GM21737 (cell line): ENCODE measurements at regions not wholly inside any gene's neighbourhood (a gene's known extent, or its start where the extent isn't known, plus 50 kb on each side); places are given as distances from the start of the nearest gene placed in this dataset.
"Not testable (repeated sequence)": the region's sequence is repeated elsewhere in the genome, so short reads cannot be mapped to it uniquely, and the experiment has no call there.

ENCODE experiments used
- ATAC-seq: cut with Tn5 transposase; IDR thresholded peaks from one replicate; pipeline ENCODE4 v1.9.1; 2021; ENCODE audit warnings: mild to moderate bottlenecking, moderate library complexity; ENCODE audit not compliant: unreplicated experiment

DNA sequence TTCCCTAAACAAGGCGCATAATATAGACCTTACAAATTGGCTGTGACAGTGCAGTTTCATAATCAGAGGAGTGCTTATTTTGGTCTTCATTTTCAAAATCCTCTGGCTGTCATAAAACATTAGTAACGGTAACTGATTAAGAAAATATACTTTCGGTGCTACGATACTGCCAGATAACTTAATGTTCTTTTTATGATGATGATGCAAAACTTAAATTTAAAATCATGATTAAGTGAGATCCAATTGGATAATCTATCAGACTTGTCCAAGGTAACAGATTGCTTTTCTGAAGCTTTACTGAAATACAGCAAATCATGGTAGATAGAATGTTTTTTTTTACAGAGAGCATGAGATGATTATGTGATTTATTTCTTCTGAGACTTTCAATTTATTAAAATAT, 364.2 kb upstream of the CNTN3 start:
- no peak for ATAC-seq

DNA sequence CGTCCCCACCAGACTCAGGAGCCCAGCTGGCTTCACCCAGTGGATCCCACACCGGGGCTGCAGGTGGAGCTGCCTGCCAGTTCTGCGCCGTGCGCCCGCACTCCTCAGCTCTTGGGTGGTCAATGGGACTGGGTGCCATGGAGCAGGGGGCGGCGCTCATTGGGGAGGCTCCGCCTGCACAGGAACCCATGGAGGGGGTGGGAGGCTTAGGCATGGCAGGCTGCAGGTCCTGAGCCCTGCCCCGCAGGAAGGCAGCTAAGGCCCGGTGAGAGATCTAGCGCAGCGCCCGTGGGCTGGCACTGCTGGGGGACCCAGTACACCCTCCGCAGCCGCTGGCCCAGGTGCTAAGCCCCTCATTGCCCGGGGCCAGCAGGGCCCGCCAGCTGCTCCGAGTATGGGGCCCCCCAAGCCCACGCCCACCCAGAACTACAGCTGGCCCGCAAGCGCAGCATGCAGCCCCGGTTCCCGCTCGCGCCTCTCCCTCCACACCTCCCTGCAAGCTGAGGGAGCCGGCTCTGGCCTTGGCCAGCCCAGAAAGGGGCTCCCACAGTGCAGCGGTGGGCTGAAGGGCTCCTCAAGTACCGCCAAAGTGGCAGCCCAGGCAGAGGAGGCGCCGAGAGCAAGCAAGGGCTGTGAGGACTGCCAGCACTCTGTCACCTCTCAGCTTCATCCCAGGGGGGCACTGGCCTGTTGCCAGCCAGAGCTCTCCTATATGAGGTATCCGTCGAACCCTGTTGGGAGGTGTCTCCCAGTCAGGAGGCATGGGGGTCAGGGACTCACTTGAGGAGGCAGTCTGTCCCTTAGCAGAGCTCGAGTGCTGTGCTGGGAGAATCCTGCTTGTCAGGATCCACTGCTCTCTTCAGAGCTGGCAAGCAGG, 370.8 kb upstream of the CNTN3 start:
- not testable (repeated sequence) for ATAC-seq

DNA sequence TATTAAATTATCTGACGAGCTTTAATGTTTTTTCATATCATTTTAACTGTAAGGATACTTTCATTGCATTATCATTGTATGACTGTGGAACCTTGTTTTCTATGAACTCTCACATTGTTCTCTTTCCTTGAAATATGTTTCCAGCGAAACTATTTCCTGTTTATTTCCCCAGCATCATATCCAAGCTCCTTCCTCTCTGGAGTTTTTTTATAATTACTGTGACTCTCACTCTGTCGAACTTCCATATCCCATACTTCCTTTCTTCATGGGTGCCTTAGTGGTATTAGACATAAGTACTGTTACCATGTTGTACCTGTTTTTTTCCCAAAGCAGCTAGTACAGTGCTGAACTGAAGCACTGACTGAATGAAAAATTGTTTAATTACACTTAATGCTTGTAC, 373.6 kb upstream of the CNTN3 start:
- ATAC-seq, result no peak

DNA sequence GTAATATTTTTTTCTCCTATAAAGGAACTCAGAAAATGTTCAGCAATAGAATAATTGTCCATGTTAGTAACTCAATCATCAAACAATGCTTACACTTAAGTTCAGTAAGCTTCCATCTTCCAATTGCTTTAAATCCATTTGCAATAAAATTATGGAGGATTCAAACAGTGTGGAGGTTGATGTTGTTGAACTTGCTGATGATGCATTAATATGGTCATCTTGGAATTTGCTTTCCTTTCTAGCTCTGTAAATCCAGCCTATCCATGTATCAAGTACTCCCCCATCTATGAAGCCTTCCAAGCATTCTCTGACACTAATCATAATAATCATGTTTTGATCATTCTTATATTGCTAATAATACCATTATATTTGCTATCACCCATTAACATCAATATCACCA, 378.4 kb upstream of the CNTN3 start:
- ATAC-seq, result no peak

DNA sequence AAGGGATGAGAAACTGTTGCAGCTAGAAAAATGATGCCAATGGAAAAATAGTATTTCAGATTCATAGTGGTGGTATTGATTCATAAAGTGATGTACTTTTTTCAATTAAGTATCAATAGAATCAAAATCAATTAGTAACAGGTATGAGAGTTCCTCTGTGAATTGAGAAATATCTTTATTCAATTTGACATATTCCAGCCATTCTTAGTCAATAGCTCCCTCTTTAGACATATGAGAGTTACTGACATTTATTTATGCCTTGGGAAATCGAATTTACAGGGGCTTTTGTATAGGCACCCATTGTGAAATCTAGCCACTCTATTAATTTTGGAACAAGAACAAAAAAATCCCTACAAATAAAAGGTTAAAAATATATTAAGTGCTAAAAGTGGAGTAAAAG, 386.9 kb upstream of the CNTN3 start:
- no peak for ATAC-seq

DNA sequence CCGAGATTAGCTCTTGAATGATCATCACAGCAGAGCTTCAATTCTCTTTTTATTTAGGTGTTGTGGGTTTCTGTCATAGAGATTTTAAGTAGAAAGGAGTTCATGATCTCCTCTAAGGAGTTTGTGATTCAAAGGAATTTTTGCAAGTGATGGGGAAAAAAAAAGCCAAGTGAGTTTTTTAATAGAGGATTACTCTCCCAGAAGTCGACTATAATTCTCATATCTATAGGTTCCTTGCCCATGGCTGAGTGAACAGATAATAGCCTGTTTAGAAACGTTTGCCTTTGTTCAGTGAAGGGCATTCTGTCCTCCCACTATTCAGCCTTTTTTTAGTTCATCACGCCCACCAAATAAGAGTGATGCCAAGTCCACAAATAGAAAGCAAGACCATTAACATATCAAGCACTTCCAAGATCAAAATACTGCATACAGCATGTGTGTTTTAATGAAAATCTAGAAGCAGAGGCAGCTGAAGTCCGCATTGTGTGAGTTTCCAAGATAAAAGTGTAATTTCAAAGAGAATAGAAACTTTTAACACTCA, 398.4 kb upstream of the CNTN3 start:
- ATAC-seq, result no peak

DNA sequence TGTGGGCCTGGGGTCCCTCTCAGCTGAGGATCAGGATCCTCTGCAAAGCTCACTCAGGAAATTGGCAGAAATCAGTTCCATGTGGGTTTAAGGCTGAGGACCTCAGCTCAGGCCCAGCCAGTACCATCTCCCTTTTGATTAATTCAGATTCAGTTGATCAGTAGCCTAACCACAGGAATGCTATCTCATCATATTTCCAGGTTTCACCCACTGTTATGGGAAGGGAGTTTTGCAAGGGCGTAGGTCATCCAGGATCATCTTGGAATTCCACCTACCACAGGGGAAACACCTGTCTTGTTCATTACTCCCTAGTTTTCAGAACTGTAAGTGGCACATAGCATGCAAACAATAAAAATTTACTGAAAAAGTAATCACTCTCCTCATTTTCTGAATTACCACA, 399.5 kb upstream of the CNTN3 start:
- no peak for ATAC-seq

DNA sequence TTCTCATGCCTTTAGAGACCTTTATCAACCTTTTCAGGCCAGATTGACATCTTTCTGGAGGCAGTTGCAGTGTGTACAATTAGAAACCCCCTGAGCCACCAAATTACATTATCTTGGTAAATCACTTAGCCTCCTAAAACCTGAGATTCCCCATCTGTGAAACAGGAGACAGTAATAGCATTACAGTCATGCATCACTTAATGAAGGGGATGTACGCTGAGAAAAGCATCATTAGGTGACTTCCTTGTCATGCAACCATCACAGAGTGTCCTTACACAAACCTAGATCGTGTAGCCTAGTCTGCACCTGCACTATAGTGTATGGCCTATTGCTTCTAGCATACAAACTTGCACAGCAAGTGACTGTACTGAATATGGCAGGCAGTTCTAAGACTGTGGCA, 400.8 kb upstream of the CNTN3 start:
- no peak for ATAC-seq

DNA sequence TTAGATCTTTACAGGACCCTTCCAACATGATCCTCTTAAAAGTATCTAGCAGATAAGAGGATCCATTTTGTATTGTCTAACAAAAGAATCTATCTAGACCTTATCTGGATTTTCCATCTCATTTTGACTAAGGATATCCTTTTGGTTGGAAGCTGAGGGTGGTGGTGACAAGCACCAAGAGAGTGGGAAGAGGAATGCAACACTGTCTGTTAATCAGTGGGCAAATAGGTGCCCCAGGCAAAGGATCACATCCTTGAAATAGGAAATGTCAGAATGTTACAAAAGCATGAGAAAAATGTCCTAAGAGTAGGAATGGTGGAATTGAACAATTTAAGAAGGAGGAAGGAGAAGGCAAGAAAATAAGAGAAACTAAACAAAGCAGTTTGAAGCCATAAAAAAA, 420.7 kb upstream of the CNTN3 start:
- ATAC-seq, result no peak

DNA sequence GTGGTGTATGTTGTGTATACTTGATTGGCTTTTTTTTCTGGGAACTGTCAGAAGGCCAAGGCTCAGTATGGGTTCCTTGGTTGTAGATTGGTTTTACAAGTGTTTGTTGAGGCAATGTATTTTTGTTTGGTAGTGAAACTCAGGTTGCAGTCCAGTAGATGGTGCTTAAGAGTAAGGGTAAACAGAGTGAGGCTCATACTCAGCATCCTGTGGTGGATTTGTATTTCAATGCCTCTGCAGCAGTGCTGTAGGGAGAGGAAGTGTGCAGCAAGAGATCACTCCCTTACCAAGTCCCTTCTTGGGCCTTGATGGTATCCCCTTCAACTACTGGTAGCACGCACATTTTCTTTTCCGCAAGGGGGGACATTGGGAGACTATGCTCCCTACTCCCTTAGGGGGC, 428.5 kb upstream of the CNTN3 start:
- ATAC-seq, result no peak

DNA sequence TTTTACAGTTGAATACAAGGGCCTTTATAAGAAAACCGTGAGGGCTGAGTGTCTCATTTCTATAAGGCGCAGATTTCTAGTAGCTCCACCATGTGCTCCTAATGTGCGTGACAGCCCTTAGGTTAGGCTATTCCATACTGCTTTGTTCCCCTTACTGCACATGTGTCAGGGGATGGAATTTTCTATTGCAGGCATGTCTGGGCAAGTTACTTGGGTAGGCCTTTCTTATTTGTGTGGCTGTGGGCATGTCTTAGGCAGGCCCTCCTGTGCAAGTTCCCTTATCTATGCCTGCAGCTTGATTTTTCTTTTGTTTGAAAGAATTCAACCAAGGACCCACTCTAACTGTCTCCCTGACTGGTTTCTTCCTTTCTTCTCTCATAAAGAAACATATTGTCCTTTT, 434.2 kb upstream of the CNTN3 start:
- ATAC-seq, result no peak

DNA sequence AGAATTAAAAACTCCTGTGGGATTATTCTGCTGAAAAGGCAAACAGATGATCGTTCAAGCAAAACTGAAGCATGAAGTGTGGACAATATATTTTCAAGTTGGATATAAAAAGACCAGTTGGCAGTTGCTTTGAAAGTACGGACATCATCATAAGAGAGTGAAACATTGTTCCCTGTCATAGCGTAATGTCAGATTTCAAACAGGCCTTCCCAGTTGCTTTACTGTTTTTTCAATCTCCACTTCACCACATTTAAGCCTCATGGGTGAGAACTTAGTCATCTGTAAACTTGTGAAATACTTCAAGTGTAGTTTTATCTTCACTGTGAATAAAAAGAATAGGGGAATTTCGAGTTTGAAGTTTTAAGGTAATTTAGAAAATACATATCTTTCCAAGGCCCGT, 435.1 kb upstream of the CNTN3 start:
- no peak for ATAC-seq

DNA sequence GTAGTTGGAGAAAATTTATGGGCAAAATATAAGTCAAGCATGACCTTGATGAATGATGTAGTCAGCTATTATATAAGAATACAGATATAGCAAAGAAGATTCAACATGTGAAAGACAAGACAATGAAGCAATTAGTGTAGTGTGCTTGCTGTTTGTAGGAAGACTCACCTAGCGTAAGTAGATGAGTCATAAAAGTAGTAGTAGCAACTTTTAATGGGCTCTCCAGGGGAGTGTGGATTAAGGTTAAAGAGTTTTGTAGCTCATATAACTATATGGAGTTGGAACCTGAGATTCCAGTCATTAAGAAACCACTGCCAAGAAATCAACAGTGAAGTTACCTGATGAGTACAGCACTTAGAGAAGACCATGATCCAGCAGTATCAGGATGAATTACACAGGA, 444.7 kb upstream of the CNTN3 start:
- no peak for ATAC-seq

DNA sequence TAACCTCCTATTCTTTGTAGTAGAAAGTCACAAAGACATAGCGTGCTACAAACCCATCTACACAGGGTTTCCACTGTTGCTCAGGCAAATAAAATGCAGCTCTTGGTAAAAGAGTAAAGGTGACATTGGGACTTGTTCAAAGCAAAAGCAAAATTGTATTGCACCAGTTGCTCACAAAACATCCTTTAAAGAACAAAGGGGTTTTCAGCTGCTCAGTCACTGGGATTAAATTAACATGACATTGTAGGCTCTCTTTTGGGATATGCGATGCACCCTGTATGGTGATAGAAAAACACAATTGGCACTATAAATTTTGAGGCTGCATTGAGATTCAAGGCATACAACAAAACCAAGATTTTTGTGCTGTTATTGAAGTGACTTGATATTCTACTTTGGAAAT, 447.3 kb upstream of the CNTN3 start:
- no peak for ATAC-seq

DNA sequence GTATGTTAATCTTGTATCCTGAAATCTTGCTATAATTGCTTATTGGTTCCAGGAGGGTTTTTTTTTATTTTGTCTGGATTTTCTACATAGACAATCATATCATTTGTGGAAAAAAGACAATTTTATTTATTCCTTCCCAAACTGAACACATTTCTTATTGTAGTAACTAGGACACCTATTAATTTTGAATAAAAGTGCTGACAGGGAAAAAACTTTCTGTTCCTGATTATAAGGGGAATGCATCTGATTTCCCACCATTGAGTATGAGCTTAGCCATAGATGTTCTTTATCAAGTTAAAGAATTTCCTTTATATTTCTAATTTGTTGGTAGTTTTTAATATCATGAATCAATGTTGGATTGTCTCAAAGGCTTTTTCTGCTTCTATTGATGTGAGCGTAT, 460.7 kb upstream of the CNTN3 start:
- ATAC-seq, result no peak

DNA sequence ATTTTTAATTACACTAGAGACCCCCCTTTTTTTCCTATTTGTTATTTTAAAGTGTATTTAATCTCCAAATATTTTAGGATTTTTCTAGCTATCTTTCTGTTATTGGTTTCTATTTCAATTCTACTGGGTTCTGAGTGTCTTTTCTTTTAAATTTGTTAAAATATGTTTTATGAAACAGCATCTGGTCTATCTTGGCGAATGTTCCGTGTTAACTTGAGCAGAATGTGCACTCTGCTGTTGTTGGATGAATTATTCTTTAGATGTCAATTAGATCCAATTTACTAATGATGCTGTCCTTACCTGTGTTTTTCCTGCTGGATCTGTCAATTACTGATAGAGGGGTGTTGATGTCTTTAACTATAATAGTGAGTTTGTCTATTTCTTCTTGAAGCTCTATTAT, 462.0 kb upstream of the CNTN3 start:
- no peak for ATAC-seq

DNA sequence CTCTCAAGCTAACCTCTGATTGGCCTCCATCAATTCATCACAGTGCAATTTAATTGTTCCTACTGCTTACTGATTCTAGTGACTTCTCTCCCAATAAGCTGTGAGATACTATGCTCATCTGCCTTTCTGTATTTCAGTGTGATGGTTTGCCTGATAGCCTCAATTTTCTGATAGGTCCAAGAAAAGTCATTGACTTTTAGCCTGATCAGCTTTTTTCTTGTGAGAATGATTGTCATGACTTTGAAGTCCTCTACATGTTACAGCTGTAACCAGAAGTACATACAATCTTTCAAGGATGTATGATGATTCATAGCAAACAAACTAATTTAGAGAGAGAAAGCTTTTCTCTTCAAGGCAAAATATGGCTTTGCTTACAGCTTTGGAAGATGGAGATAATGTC, 463.8 kb upstream of the CNTN3 start:
- no peak for ATAC-seq

DNA sequence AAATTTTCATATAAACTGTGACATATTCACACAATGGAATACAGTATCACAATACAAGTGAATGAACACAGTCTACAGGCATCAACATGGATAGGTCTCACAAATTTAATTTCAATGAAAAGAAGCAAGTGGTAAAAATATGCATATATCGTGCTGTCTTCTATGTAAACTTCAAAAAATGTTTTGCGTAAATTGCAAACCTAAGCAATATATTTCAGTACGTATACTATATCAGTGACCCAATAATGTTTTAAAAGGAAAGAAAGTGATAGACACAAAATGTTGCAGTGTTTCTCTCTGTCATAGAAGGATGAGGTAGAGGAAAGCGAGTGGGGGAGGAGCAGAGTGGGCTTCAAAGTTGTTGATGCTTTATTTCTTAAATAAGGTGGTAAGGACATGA, 468.4 kb upstream of the CNTN3 start:
- no peak for ATAC-seq

DNA sequence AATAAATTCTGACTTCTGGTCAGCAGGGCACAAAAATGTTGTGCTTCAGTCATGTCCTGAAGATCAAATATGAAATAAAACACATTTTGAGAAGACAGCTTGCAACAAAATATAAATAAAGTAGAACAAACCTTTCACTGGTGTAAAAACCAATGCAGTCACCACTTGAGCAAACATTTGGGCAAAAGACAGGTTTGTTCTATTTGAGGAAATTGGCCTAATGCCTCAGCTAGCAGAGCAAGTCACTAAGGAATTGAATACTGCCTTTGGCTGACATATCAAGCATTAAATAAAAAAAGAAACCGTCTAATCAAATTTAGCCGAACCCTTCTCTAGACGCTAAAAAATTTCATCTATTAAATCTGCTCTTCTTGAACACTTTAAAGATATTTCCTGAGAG, 475.4 kb upstream of the CNTN3 start:
- ATAC-seq, result no peak

DNA sequence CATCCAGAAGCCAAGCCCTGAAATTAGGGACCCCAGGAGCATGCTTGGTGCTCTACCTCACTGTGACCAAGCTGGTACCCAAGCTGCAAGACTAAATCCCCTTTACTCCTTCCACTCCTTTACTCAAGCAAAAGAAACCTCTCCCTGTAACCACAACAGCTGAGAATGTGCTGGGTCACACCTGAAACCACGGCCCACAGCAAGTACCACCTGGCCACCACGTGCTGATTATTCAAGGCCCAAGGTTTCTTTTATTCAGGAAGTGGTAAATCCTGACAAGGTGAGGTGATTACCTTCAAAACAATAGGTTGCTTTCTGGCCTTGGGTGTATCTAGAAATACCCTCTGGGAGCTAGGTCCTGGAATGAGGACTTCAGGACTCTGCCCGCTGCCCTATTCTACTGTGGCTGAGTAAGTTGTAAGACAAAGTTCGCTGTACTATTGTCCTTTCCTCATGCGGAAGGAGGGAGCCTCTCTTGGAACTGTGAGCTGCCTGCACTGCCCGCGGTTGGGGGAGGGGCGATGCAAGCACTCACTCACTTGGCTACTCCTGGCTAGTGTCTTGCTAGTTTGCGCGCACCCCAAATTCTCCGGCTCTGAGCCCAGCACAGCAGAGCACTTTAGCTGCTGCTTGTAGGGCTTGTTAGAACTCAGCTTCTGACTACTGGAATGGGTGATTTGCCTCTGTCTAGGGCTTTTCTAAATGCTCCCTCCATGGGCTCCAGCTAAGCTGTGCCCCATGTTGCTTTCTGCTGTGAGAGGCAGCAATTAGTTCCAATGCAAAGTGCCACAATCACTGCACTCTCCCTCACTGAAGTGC, 487.1 kb upstream of the CNTN3 start:
- no peak for ATAC-seq

DNA sequence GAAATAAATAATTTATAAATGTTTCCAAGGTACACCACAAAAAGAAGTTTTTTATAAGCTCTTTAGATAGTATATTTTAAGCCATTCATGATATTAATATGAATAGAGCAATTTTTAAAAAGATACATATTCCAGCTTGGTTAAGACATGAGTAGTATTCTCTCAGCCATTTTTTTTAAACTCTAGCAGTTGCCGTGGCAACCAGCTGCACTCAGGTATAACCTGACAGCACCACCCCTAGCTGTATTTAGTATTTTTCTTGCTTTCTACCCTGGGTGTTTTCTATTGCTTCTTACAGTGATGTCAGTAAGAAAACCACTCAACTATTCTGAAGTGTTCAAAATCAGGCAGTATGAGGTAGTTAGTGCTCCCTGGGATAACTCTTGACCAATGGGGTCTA, 496.3 kb upstream of the CNTN3 start:
- no peak for ATAC-seq

DNA sequence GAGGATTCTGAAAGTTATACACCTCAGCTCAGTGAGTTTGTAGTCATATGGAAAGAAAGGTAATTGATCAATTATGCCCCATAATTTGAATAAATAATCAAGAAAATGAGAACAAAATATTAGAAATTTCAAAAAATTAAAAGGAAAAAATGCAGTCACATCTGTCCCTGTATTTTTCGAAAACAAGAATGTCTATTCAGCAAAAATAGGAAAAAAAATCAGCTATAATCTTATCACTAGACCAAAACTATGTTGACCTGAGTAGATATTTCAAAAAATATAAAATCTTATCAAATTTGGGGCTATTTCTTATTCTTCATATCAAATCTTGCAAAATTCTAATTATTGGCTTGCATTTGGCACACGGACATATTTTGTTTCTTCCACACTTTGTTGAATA, 501.2 kb upstream of the CNTN3 start:
- ATAC-seq, result no peak
